GM21723 (cell line): ENCODE measurements at regions not wholly inside any gene's neighbourhood (a gene's known extent, or its start where the extent isn't known, plus 50 kb on each side); places are given as distances from the start of the nearest gene placed in this dataset.

Experiments used
- ATAC-seq: cut with Tn5 transposase; IDR thresholded peaks from one replicate; pipeline ENCODE4 v1.9.1; 2021; ENCODE audit warnings: mild to moderate bottlenecking, moderate library complexity; ENCODE audit not compliant: unreplicated experiment

GRCh38 chr13:30844548-30845296 is 61.3 kb upstream of the MEDAG start:
- no peak for ATAC-seq

- peak; percentile 63 for ATAC-seq
These were observed 60.5 kb upstream of the MEDAG start for GRCh38 chr13:30845297-30846214.

- ATAC-seq, result no peak
These were observed 59.8 kb upstream of the MEDAG start for GRCh38 chr13:30846311-30846710.

- no peak for ATAC-seq
These were observed 59.2 kb upstream of the MEDAG start for GRCh38 chr13:30846866-30847265.

- peak; percentile 37 for ATAC-seq
These were observed 58.3 kb upstream of the MEDAG start for GRCh38 chr13:30847650-30848307.

- no peak for ATAC-seq
These were observed 57.6 kb upstream of the MEDAG start for GRCh38 chr13:30848332-30849027.

GRCh38 chr13:30849611-30850010 is 56.5 kb upstream of the MEDAG start:
- no peak for ATAC-seq

- no peak for ATAC-seq
These were observed 55.7 kb upstream of the MEDAG start for GRCh38 chr13:30850204-30850866.

GRCh38 chr13:30850867-30851211 is 55.2 kb upstream of the MEDAG start:
- ATAC-seq, result no peak

- peak; percentile 87 for ATAC-seq
These were observed 54.4 kb upstream of the MEDAG start for GRCh38 chr13:30851697-30852096.

GRCh38 chr13:30855569-30855968 is 50.5 kb upstream of the MEDAG start:
- ATAC-seq, result no peak

GRCh38 chr13:30856005-30856790 is 49.9 kb upstream of the MEDAG start:
- no peak for ATAC-seq
